ENCODE measurements at regions not wholly inside any gene's neighbourhood (a gene's known extent, or its start where the extent isn't known, plus 50 kb on each side); places are given as distances from the start of the nearest gene placed in this dataset.

- no peak for TF ChIP-seq CTCF (IDR thresholded peaks at IDR 0.05; ENCODE audit: low read depth, low read length, missing control alignments)
- H3K4me3 ChIP-seq (ENCODE audit: low read depth, low read length): no peak overlapping the region
- no peak for DNase-seq (ENCODE audit: low read depth)
Measured at GRCh38 chr3:62970648-62971047, 95.4 kb upstream of the CADPS start.

- no peak for DNase-seq (ENCODE audit: low read depth)
- H3K4me3 ChIP-seq (ENCODE audit: low read depth, low read length): no peak overlapping the region
- TF ChIP-seq CTCF (IDR thresholded peaks at IDR 0.05; ENCODE audit: low read depth, low read length, missing control alignments): no peak
Measured at GRCh38 chr3:62975566-62975965, 100.3 kb upstream of the CADPS start.

GRCh38 chr3:62981962-62982361, 106.7 kb upstream of the CADPS start:
- no peak overlapping the region for H3K4me3 ChIP-seq (ENCODE audit: low read depth, low read length)
- DNase-seq (ENCODE audit: low read depth): no peak
- no peak for TF ChIP-seq CTCF (IDR thresholded peaks at IDR 0.05; ENCODE audit: low read depth, low read length, missing control alignments)

GRCh38 chr3:62982795-62983455, 107.7 kb upstream of the CADPS start:
- no peak for TF ChIP-seq CTCF (IDR thresholded peaks at IDR 0.05; ENCODE audit: low read depth, low read length, missing control alignments)
- no peak overlapping the region for H3K4me3 ChIP-seq (ENCODE audit: low read depth, low read length)
- DNase-seq (ENCODE audit: low read depth): no peak

GRCh38 chr3:62986061-62986460, 110.8 kb upstream of the CADPS start:
- TF ChIP-seq CTCF (IDR thresholded peaks at IDR 0.05; ENCODE audit: low read depth, low read length, missing control alignments): no peak
- H3K4me3 ChIP-seq (ENCODE audit: low read depth, low read length): no peak overlapping the region
- no peak for DNase-seq (ENCODE audit: low read depth)

- TF ChIP-seq CTCF (IDR thresholded peaks at IDR 0.05; ENCODE audit: low read depth, low read length, missing control alignments): no peak
- H3K4me3 ChIP-seq (ENCODE audit: low read depth, low read length): no peak overlapping the region
- DNase-seq (ENCODE audit: low read depth): no peak
Measured at GRCh38 chr3:62987721-62988120, 112.5 kb upstream of the CADPS start.

GRCh38 chr3:62990704-62991413, 115.6 kb upstream of the CADPS start:
- H3K4me3 ChIP-seq (ENCODE audit: low read depth, low read length): no peak overlapping the region
- no peak for DNase-seq (ENCODE audit: low read depth)
- TF ChIP-seq CTCF (IDR thresholded peaks at IDR 0.05; ENCODE audit: low read depth, low read length, missing control alignments): no peak
